ENCODE measurements at regions not wholly inside any gene's neighbourhood (a gene's known extent, or its start where the extent isn't known, plus 50 kb on each side); places are given as distances from the start of the nearest gene placed in this dataset.

- no peaks in the 10 kb centered on the region for H3K9me3 Mint-ChIP-seq
- no peak for DNase-seq
- no peaks in the 10 kb centered on the region for H3K4me1 Mint-ChIP-seq (ENCODE audit: low read depth)
- H3K4me3 Mint-ChIP-seq, result no peak overlapping the region
- CTCF ChIA-PET, result interaction anchor here (0.6 kb wide), 1 partner anchor 191 kb away, joined by 3 read pairs; no protein-coding TSS in a partner anchor
- no peak overlapping the region for H3K27ac Mint-ChIP-seq
- POLR2A ChIA-PET, result no interaction called here
- peaks cover 3% of the 10 kb centered on the region for H3K27me3 Mint-ChIP-seq
- no peaks in the 10 kb centered on the region for H3K36me3 Mint-ChIP-seq
- intact Hi-C loops (cut with micrococcal nuclease), result no loop called here
These were observed 208.1 kb downstream of the ASB1 start for GRCh38 chr2:238634701-238635357.

GRCh38 chr2:238635647-238636051 lies 208.9 kb downstream of the ASB1 start:
- intact Hi-C loops (cut with micrococcal nuclease), result no loop called here
- CTCF ChIA-PET, result no interaction called here
- POLR2A ChIA-PET, result no interaction called here

GRCh38 chr2:238636269-238637073 lies 209.7 kb downstream of the ASB1 start:
- Mint-ChIP-seq H3K4me3 (no peak overlapping the region), H3K27ac (no peak overlapping the region), H3K4me1 (ENCODE audit: low read depth) (no peaks in the 10 kb centered on the region), H3K27me3 (peaks cover 4% of the 10 kb centered on the region), H3K36me3 (no peaks in the 10 kb centered on the region), H3K9me3 (no peaks in the 10 kb centered on the region)
- ChIA-PET CTCF (no interaction called here), POLR2A (no interaction called here)
- intact Hi-C loops (cut with micrococcal nuclease), result no loop called here
- DNase-seq, result no peak

More at GRCh38 chr2:238635647-238636051, 208.9 kb downstream of the ASB1 start:
- no peaks in the 10 kb centered on the region for H3K4me1 Mint-ChIP-seq (ENCODE audit: low read depth)
- no peak overlapping the region for H3K27ac Mint-ChIP-seq
- H3K36me3 Mint-ChIP-seq, result no peaks in the 10 kb centered on the region
- no peak overlapping the region for H3K4me3 Mint-ChIP-seq
- H3K9me3 Mint-ChIP-seq, result no peaks in the 10 kb centered on the region
- H3K27me3 Mint-ChIP-seq, result peaks cover 4% of the 10 kb centered on the region
- no peak for DNase-seq

GRCh38 chr2:238638100-238638981 lies 209.5 kb upstream of the TWIST2 start:
- no peaks in the 10 kb centered on the region for H3K9me3 Mint-ChIP-seq
- CTCF ChIA-PET, result no interaction called here
- POLR2A ChIA-PET, result no interaction called here
- no peak overlapping the region for H3K4me3 Mint-ChIP-seq
- intact Hi-C loops (cut with micrococcal nuclease), result no loop called here
- DNase-seq, result no peak
- H3K36me3 Mint-ChIP-seq, result no peaks in the 10 kb centered on the region
- H3K4me1 Mint-ChIP-seq (ENCODE audit: low read depth), result no peaks in the 10 kb centered on the region
- no peak overlapping the region for H3K27ac Mint-ChIP-seq
- peaks cover 4% of the 10 kb centered on the region for H3K27me3 Mint-ChIP-seq

GRCh38 chr2:238638982-238639628 lies 208.8 kb upstream of the TWIST2 start:
- POLR2A ChIA-PET, result no interaction called here
- Mint-ChIP-seq H3K9me3 (no peaks in the 10 kb centered on the region), H3K36me3 (no peaks in the 10 kb centered on the region), H3K27ac (no peak overlapping the region), H3K4me1 (ENCODE audit: low read depth) (peaks cover 2% of the 10 kb centered on the region), H3K27me3 (peaks cover 4% of the 10 kb centered on the region), H3K4me3 (no peak overlapping the region)
- no peak for DNase-seq
- CTCF ChIA-PET, result no interaction called here
- intact Hi-C loops (cut with micrococcal nuclease), result no loop called here

GRCh38 chr2:238640486-238640885 lies 207.4 kb upstream of the TWIST2 start:
- CTCF ChIA-PET, result no interaction called here
- intact Hi-C loops (cut with micrococcal nuclease), result no loop called here

GRCh38 chr2:238642973-238643372 lies 204.9 kb upstream of the TWIST2 start:
- H3K4me1 Mint-ChIP-seq (ENCODE audit: low read depth), result peaks cover 2% of the 10 kb centered on the region
- H3K27ac Mint-ChIP-seq, result no peak overlapping the region
- peaks cover 2% of the 10 kb centered on the region for H3K27me3 Mint-ChIP-seq
- H3K4me3 Mint-ChIP-seq, result no peak overlapping the region
- ChIA-PET CTCF (no interaction called here), POLR2A (no interaction called here)
- H3K9me3 Mint-ChIP-seq, result no peaks in the 10 kb centered on the region
- H3K36me3 Mint-ChIP-seq, result no peaks in the 10 kb centered on the region
- intact Hi-C loops (cut with micrococcal nuclease), result no loop called here
- DNase-seq, result no peak

More at GRCh38 chr2:238640486-238640885, 207.4 kb upstream of the TWIST2 start:
- H3K4me1 Mint-ChIP-seq (ENCODE audit: low read depth), result peaks cover 2% of the 10 kb centered on the region
- no peaks in the 10 kb centered on the region for H3K9me3 Mint-ChIP-seq
- no peak overlapping the region for H3K4me3 Mint-ChIP-seq
- no peak for DNase-seq
- peaks cover 4% of the 10 kb centered on the region for H3K27me3 Mint-ChIP-seq
- POLR2A ChIA-PET, result no interaction called here
- no peaks in the 10 kb centered on the region for H3K36me3 Mint-ChIP-seq
- no peak overlapping the region for H3K27ac Mint-ChIP-seq

GRCh38 chr2:238643400-238643907 lies 204.4 kb upstream of the TWIST2 start:
- no peaks in the 10 kb centered on the region for H3K36me3 Mint-ChIP-seq
- POLR2A ChIA-PET, result no interaction called here
- intact Hi-C loops (cut with micrococcal nuclease), result no loop called here
- H3K9me3 Mint-ChIP-seq, result no peaks in the 10 kb centered on the region
- peaks cover 2% of the 10 kb centered on the region for H3K27me3 Mint-ChIP-seq
- H3K4me1 Mint-ChIP-seq (ENCODE audit: low read depth), result peaks cover 2% of the 10 kb centered on the region
- CTCF ChIA-PET, result no interaction called here
- no peak for DNase-seq
- no peak overlapping the region for H3K4me3 Mint-ChIP-seq
- H3K27ac Mint-ChIP-seq, result no peak overlapping the region

- POLR2A ChIA-PET, result interaction anchor here (0.6 kb wide), 1 partner anchor 470 kb away, joined by 3 read pairs; no protein-coding TSS in a partner anchor
- H3K27me3 Mint-ChIP-seq, result peaks cover 2% of the 10 kb centered on the region
- CTCF ChIA-PET, result no interaction called here
- intact Hi-C loops (cut with micrococcal nuclease), result no loop called here
- H3K36me3 Mint-ChIP-seq, result no peaks in the 10 kb centered on the region
- no peak overlapping the region for H3K4me3 Mint-ChIP-seq
- H3K27ac Mint-ChIP-seq, result no peak overlapping the region
- peaks cover 2% of the 10 kb centered on the region for H3K4me1 Mint-ChIP-seq (ENCODE audit: low read depth)
- H3K9me3 Mint-ChIP-seq, result no peaks in the 10 kb centered on the region
- peak; percentile 11 for DNase-seq
These were observed 203.5 kb upstream of the TWIST2 start for GRCh38 chr2:238644095-238645081.

- intact Hi-C loops (cut with micrococcal nuclease), result no loop called here
- H3K27ac Mint-ChIP-seq, result no peak overlapping the region
- H3K36me3 Mint-ChIP-seq, result no peaks in the 10 kb centered on the region
- H3K27me3 Mint-ChIP-seq, result peaks cover 5% of the 10 kb centered on the region
- no peaks in the 10 kb centered on the region for H3K9me3 Mint-ChIP-seq
- ChIA-PET POLR2A (interaction anchor here (0.6 kb wide), 1 partner anchor 470 kb away, joined by 3 read pairs; no protein-coding TSS in a partner anchor), CTCF (no interaction called here)
- DNase-seq, result no peak
- H3K4me3 Mint-ChIP-seq, result no peak overlapping the region
- peaks cover 2% of the 10 kb centered on the region for H3K4me1 Mint-ChIP-seq (ENCODE audit: low read depth)
These were observed 202.8 kb upstream of the TWIST2 start for GRCh38 chr2:238645095-238645494.

GRCh38 chr2:238645716-238646115 lies 202.2 kb upstream of the TWIST2 start:
- POLR2A ChIA-PET, result no interaction called here
- Mint-ChIP-seq H3K4me1 (ENCODE audit: low read depth) (peaks cover 2% of the 10 kb centered on the region), H3K4me3 (no peak overlapping the region), H3K9me3 (no peaks in the 10 kb centered on the region), H3K27me3 (peaks cover 6% of the 10 kb centered on the region), H3K36me3 (no peaks in the 10 kb centered on the region), H3K27ac (no peak overlapping the region)
- intact Hi-C loops (cut with micrococcal nuclease), result no loop called here
- CTCF ChIA-PET, result no interaction called here
- no peak for DNase-seq
